Neural crest cell (in vitro differentiated cells): ENCODE measurements at regions not wholly inside any gene's neighbourhood (a gene's known extent, or its start where the extent isn't known, plus 50 kb on each side); places are given as distances from the start of the nearest gene placed in this dataset.

Source experiments
- DNase-seq: peaks from one replicate; pipeline ENCODE4 v3.0.0; 2021; ENCODE audit warnings: low read depth, mixed read lengths, low spot score
- H3K27ac Mint-ChIP-seq: one replicate; pipeline ENCODE4 v1.8.0; 2021; ENCODE audit warnings: mild to moderate bottlenecking, mixed read lengths; ENCODE audit not compliant: unreplicated experiment
- H3K27me3 Mint-ChIP-seq: 2 replicates; pipeline ENCODE4 v1.8.0; 2021; ENCODE audit warnings: low read depth, mild to moderate bottlenecking, mixed read lengths
- H3K36me3 Mint-ChIP-seq: 2 replicates; pipeline ENCODE4 v1.8.0; 2021; ENCODE audit warnings: low read depth, mild to moderate bottlenecking, mixed read lengths
- H3K4me1 Mint-ChIP-seq: 2 replicates; pipeline ENCODE4 v1.8.0; 2021; ENCODE audit warnings: mixed read lengths
- H3K4me3 Mint-ChIP-seq: one replicate; pipeline ENCODE4 v1.8.0; 2021; ENCODE audit warnings: mild to moderate bottlenecking, mixed read lengths
- H3K9me3 Mint-ChIP-seq: 2 replicates; pipeline ENCODE4 v1.8.0; 2021; ENCODE audit warnings: mixed read lengths
- CTCF ChIP-seq: fragments of 200-600 bp; sonication (generic); conservative IDR thresholded peaks from 2 replicates; pipeline ENCODE4 v1.5.0; 2021; ENCODE audit warnings: antibody characterized with exemption, mild to moderate bottlenecking

GRCh38 chr3:99429502-99429901 is 208.9 kb upstream of the COL8A1 start:
- TF ChIP-seq CTCF: no peak
- Mint-ChIP-seq H3K36me3 (no peaks in the 10 kb centered on the region), H3K27ac (no peak overlapping the region), H3K9me3 (no peaks in the 10 kb centered on the region), H3K4me1 (peaks cover 3% of the 10 kb centered on the region), H3K27me3 (no peaks in the 10 kb centered on the region), H3K4me3 (no peak overlapping the region)
- DNase-seq: no peak

- no peak overlapping the region for H3K27ac Mint-ChIP-seq
- peaks cover 3% of the 10 kb centered on the region for H3K4me1 Mint-ChIP-seq
- no peaks in the 10 kb centered on the region for H3K36me3 Mint-ChIP-seq
- DNase-seq: no peak
- TF ChIP-seq CTCF: no peak
- no peak overlapping the region for H3K4me3 Mint-ChIP-seq
- H3K9me3 Mint-ChIP-seq: no peaks in the 10 kb centered on the region
- H3K27me3 Mint-ChIP-seq: no peaks in the 10 kb centered on the region
Measured at GRCh38 chr3:99425930-99426329, 212.5 kb upstream of the COL8A1 start.

- Mint-ChIP-seq H3K27ac (no peak overlapping the region), H3K4me1 (no peaks in the 10 kb centered on the region), H3K27me3 (no peaks in the 10 kb centered on the region), H3K36me3 (no peaks in the 10 kb centered on the region), H3K9me3 (no peaks in the 10 kb centered on the region), H3K4me3 (no peak overlapping the region)
- no peak for DNase-seq
- TF ChIP-seq CTCF: no peak
Measured at GRCh38 chr3:99419116-99419515, 219.3 kb upstream of the COL8A1 start.

GRCh38 chr3:99418709-99419108 is 219.7 kb upstream of the COL8A1 start:
- Mint-ChIP-seq H3K4me3 (no peak overlapping the region), H3K27ac (no peak overlapping the region), H3K4me1 (no peaks in the 10 kb centered on the region), H3K27me3 (no peaks in the 10 kb centered on the region), H3K9me3 (no peaks in the 10 kb centered on the region), H3K36me3 (no peaks in the 10 kb centered on the region)
- DNase-seq: no peak
- no peak for TF ChIP-seq CTCF

- Mint-ChIP-seq H3K27me3 (no peaks in the 10 kb centered on the region), H3K36me3 (no peaks in the 10 kb centered on the region), H3K4me3 (no peak overlapping the region), H3K9me3 (no peaks in the 10 kb centered on the region), H3K4me1 (no peaks in the 10 kb centered on the region), H3K27ac (no peak overlapping the region)
- TF ChIP-seq CTCF: no peak
- no peak for DNase-seq
Measured at GRCh38 chr3:99418209-99418635, 220.2 kb upstream of the COL8A1 start.

- no peaks in the 10 kb centered on the region for H3K36me3 Mint-ChIP-seq
- H3K9me3 Mint-ChIP-seq: peaks cover 2% of the 10 kb centered on the region
- DNase-seq: no peak
- no peak for TF ChIP-seq CTCF
- H3K27me3 Mint-ChIP-seq: no peaks in the 10 kb centered on the region
- H3K4me3 Mint-ChIP-seq: no peak overlapping the region
- no peak overlapping the region for H3K27ac Mint-ChIP-seq
- peaks cover 7% of the 10 kb centered on the region for H3K4me1 Mint-ChIP-seq
Measured at GRCh38 chr3:99413504-99413903, 224.9 kb upstream of the COL8A1 start.
